GM18502 (cell line): ENCODE measurements at regions not wholly inside any gene's neighbourhood (a gene's known extent, or its start where the extent isn't known, plus 50 kb on each side); places are given as distances from the start of the nearest gene placed in this dataset.

Experiments
- ATAC-seq: cut with Tn5 transposase; IDR thresholded peaks from one replicate; pipeline ENCODE4 v1.9.1; 2021; ENCODE audit warnings: mild to moderate bottlenecking; ENCODE audit not compliant: unreplicated experiment, poor library complexity

- no peak for ATAC-seq
Measured at GRCh38 chr13:99829161-99829560, 142.4 kb downstream of the ZIC5 start.

DNA sequence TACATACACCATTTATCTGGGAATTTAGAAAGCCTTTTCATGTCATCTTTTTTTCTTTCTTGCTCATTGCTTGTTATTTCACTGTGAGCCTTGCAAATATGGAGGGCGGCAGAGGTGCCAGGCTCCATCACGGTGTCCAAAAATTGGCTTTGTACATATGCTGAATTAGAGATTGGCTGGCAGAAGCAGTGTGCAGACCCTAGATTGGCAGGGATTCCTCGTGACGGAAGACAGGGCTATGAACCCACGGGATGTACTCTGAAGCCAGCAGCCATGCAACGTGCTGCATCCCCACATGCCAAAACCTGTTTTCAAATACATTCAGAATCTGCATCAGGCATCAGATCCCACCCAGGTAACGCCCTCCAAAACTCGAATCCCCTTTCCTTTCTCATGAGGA, 142.8 kb downstream of the ZIC5 start:
- no peak for ATAC-seq

- no peak for ATAC-seq
Measured at GRCh38 chr13:99828123-99828522, 143.4 kb downstream of the ZIC5 start.

DNA sequence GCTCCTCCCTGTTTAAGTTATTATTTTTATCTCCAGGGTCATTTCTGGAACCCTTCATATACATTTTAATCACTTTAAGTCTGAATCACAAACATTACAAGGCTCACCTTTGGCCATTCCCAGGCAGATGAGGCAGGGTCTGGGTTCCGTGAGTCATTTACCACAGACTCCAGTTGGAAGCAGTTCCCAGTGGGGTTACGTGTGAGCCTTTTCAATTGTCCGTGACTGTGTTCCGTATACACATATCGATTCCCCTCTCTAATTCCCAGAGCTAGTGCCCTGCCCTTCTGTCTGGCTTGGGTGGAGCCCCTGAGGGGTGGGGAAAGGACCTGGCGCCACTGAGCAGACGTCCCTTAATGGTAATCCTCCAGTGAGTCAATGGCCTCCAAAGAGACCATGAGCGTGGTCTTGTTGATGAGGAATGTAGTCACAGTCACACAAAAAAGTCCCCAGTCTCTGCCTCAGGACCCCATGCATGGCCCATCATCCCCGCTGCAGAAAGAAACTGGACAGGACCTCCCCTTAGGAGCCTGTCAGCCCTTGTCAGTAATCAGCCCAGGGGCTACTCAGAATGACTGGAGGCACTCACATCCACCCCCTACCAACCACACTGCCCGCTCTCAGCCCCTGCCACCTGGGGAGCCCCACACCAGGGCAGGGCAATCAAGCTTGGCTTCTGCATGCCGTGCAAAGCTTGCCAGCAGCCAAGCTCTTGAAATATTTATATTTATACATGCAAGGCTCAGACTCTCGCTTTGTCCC, 144.4 kb downstream of the ZIC5 start:
- no peak for ATAC-seq

DNA sequence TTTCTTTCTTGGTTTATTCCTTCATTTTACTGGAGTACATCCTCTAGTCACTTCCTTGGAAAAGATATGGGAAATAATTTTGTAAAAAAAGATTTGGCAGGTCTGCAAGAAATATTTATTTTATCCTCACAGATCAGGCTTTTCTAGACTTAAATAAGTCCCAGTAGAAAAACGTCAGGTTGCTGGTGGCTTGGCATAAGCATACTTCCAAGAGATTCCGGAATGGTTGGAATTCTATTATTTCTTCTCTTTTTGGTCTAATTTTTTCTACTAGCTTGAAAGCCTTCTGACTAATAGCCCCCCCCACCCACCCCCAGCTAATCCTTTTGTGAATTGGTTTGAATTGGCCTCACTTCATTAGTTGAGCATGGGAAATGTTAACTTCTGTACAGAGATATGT, 147.6 kb downstream of the ZIC5 start:
- no peak for ATAC-seq

- ATAC-seq = no peak
Measured at GRCh38 chr13:99822820-99823219, 148.7 kb downstream of the ZIC5 start.

DNA sequence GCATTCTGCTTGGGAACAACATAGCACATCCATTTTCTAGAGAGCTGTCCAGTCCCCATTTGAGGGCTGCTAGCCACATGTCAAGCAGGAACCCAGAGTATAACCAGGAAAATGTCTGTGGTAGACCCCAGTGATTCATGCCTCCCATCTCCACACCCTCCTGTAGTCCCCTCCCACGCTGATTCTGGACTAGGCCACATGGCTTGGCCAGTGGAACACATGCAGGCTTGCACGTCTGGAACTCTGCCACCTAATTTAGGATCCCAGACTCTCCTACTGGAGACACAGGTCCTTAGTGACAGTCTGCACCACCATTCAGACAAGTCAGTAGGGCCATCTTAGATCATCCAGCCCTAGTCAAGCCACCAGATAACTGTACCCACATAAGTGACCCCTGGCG, 149.8 kb downstream of the ZIC5 start:
- ATAC-seq = no peak

- no peak for ATAC-seq
Measured at GRCh38 chr13:99819967-99820366, 151.6 kb downstream of the ZIC5 start.

- no peak for ATAC-seq
Measured at GRCh38 chr13:99816321-99816720, 155.2 kb downstream of the ZIC5 start.

GRCh38 chr13:99813336-99814095, 158.1 kb downstream of the ZIC5 start:
- no peak for ATAC-seq

- no peak for ATAC-seq
Measured at GRCh38 chr13:99812625-99813024, 158.9 kb downstream of the ZIC5 start.

GRCh38 chr13:99811067-99811700, 160.4 kb downstream of the ZIC5 start:
- ATAC-seq = no peak

DNA sequence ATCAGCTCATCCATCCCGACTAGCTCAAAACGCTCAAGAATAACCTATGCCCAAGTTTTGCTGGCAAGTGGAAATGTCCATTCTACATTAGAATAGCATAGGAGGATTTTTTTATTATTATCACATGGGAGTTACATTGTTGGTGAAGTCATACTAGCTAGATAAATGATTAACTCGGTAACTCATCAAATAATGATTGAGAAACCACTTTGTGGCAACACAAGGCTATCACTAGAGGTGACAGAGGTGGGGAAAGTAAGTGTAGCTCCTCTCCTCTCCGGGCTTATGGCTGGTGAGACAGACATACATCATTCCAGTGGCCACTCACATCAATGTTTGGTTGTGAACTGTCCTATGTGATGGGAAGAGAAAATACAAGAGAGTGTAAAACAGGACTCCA, 161.6 kb downstream of the ZIC5 start:
- no peak for ATAC-seq

- no peak for ATAC-seq
Measured at GRCh38 chr13:99809496-99809895, 162.1 kb downstream of the ZIC5 start.

- ATAC-seq = no peak
Measured at GRCh38 chr13:99808786-99809185, 162.8 kb downstream of the ZIC5 start.

- no peak for ATAC-seq
Measured at GRCh38 chr13:99806671-99807070, 164.9 kb downstream of the ZIC5 start.

GRCh38 chr13:99805361-99805760, 166.2 kb downstream of the ZIC5 start:
- ATAC-seq = no peak

DNA sequence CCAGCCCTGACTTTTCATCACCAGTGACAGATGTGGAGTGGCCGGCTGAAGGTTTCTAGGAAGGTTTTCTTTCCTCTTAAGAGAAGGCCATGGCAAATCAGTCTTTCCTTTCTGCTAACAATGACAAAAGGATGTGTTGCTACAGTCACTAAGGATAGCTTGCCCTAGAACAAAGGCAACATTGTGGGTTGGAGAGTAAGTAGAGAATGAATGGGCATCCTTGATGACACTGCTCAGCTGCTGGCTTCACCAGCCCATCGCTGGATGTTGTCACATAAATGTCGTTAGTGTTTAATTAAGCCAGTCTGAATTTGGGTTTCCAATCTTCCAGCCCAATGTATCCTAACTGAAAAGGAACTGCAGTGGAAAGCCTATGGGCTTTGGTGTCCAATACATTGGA, 168.4 kb downstream of the ZIC5 start:
- ATAC-seq = no peak

- no peak for ATAC-seq
Measured at GRCh38 chr13:99802416-99802815, 169.2 kb downstream of the ZIC5 start.

DNA sequence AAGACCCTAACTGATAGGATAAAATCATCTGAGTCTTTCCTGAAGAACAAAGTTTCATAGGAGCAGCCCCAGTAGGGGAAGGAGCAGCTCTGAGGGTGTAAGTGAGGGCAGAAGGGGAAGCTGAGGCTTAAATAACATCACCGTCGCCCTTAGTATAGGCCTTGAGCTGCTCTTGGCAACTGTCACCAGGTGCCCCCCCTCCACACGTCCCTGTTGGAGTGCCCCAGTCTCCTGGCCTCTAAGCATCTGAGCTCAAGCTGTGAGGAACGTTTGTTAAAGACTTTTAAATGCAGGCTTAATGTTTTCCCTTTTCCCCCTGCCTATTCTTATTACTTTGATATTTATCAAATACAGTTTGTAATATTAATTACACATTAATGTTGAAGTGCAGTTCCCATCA, 170.6 kb downstream of the ZIC5 start:
- no peak for ATAC-seq

DNA sequence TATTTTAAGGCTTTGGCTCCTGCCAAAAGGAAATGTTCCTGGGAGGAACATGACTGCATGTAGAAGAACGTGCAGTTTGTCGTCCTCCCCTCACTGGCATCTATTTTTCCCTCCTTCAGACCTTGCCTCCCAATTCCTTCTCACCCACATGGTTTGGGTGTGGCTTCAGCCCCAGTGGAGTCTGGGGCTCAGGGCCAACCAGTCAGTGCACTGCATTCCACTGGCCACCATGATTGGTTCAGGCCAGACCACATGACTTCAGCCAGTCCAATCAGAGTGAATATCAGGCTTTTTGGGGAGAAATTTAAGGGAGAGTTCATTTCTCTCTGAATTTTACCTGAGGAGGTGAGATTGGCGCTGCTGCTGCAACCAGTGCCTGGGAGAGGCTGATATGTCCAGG, 171.6 kb downstream of the ZIC5 start:
- no peak for ATAC-seq
